ENCODE measurements at regions not wholly inside any gene's neighbourhood (a gene's known extent, or its start where the extent isn't known, plus 50 kb on each side); places are given as distances from the start of the nearest gene placed in this dataset.

GRCh38 chr9:115938479-115938878, 215.1 kb upstream of the PAPPA start:
- ATAC-seq (no peak), DNase-seq (no peak)
- Histone ChIP-seq H3K4me1 (ENCODE audit: control insufficient read depth, insufficient read depth, low read length) (no peaks in the 10 kb centered on the region), H3K27me3 (ENCODE audit: control insufficient read depth, insufficient read depth, low read length) (no peaks in the 10 kb centered on the region), H3K36me3 (ENCODE audit: control insufficient read depth, insufficient read depth, low read length) (no peaks in the 10 kb centered on the region), H3K9me3 (ENCODE audit: control insufficient read depth, insufficient read depth, low read length) (no peaks in the 10 kb centered on the region), H3K4me3 (ENCODE audit: low read length) (no peak overlapping the region), H3K27ac (ENCODE audit: low read length) (no peak overlapping the region)
- 84% methylated on average over 1 of the region's 1 CpG for WGBS (ENCODE audit: insufficient coverage)
- TF ChIP-seq CTCF (IDR thresholded peaks at IDR 0.05): no peak
- no peaks in the 10 kb centered on the region for H3K36me3 Mint-ChIP-seq
- no peaks in the 10 kb centered on the region for H3K27me3 Mint-ChIP-seq (ENCODE audit: low read depth in 2 of 2)
- peaks cover 16 to 18% of the 10 kb centered on the region in 2 donors for H3K9me3 Mint-ChIP-seq
- intact Hi-C loops (cut with micrococcal nuclease): no loop called here
- no peak overlapping the region for H3K4me3 Mint-ChIP-seq
- H3K4me1 Mint-ChIP-seq: no peaks in the 10 kb centered on the region
- H3K27ac Mint-ChIP-seq: no peak overlapping the region

GRCh38 chr9:115939065-115939765, 214.4 kb upstream of the PAPPA start:
- Histone ChIP-seq H3K27me3 (ENCODE audit: control insufficient read depth, insufficient read depth, low read length) (no peaks in the 10 kb centered on the region), H3K4me1 (ENCODE audit: control insufficient read depth, insufficient read depth, low read length) (no peaks in the 10 kb centered on the region), H3K27ac (ENCODE audit: low read length) (no peak overlapping the region), H3K9me3 (ENCODE audit: control insufficient read depth, insufficient read depth, low read length) (no peaks in the 10 kb centered on the region), H3K4me3 (ENCODE audit: low read length) (no peak overlapping the region), H3K36me3 (ENCODE audit: control insufficient read depth, insufficient read depth, low read length) (no peaks in the 10 kb centered on the region)
- H3K36me3 Mint-ChIP-seq: no peaks in the 10 kb centered on the region
- peaks cover 16 to 18% of the 10 kb centered on the region in 2 donors for H3K9me3 Mint-ChIP-seq
- no peak for TF ChIP-seq CTCF (IDR thresholded peaks at IDR 0.05)
- ATAC-seq (no peak), DNase-seq (no peak)
- WGBS (ENCODE audit: insufficient coverage): 72% methylated on average over 1 of the region's 2 CpGs
- no peaks in the 10 kb centered on the region for H3K27me3 Mint-ChIP-seq (ENCODE audit: low read depth in 2 of 2)
- no peak overlapping the region for H3K4me3 Mint-ChIP-seq
- intact Hi-C loops (cut with micrococcal nuclease): no loop called here
- H3K27ac Mint-ChIP-seq: no peak overlapping the region
- no peaks in the 10 kb centered on the region for H3K4me1 Mint-ChIP-seq

DNA sequence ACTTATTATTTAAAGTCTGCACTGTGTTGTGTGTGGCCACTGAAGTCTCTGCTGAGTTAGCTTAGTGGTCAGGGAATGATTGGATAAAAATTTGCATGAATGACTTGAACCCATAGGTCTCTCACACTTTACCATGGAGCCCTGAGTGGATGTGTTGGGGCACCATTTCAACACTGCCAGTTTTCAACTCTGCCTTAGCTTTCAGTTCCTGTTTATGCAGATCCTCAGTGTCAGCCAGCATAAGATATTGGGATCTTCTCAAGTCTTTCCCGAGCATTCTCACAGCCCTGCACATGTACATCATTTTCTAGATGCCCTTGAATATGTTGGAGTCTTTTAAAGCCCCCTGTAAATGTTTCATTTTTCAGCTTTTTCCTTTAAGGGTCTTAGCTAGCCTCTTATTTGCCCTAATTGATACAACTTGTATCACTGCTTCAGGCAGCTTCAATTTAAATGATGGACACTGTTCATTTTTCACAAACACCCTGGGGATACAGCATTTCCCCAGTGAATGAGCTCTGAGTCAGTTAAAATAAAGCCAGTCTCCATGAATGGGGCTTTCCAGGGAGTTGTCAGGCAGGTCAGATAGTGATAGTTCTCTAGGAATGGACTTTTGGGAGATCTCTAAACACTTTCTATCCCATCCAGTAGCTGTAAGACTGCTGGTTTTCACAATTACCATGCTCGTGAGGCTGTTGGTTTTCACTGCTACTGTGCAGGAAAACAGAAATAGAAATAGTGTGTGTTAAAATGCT, 211.9 kb upstream of the PAPPA start:
- WGBS (ENCODE audit: insufficient coverage): 73% methylated on average over 1 of the region's 2 CpGs
- no peaks in the 10 kb centered on the region for H3K36me3 Mint-ChIP-seq
- no peak for TF ChIP-seq CTCF (IDR thresholded peaks at IDR 0.05)
- ATAC-seq (no peak), DNase-seq (no peak)
- H3K27me3 Mint-ChIP-seq (ENCODE audit: low read depth in 2 of 2): no peaks in the 10 kb centered on the region
- H3K4me3 Mint-ChIP-seq: no peak overlapping the region
- Histone ChIP-seq H3K36me3 (ENCODE audit: control insufficient read depth, insufficient read depth, low read length) (no peaks in the 10 kb centered on the region), H3K4me3 (ENCODE audit: low read length) (no peak overlapping the region), H3K27me3 (ENCODE audit: control insufficient read depth, insufficient read depth, low read length) (no peaks in the 10 kb centered on the region), H3K4me1 (ENCODE audit: control insufficient read depth, insufficient read depth, low read length) (no peaks in the 10 kb centered on the region), H3K9me3 (ENCODE audit: control insufficient read depth, insufficient read depth, low read length) (no peaks in the 10 kb centered on the region), H3K27ac (ENCODE audit: low read length) (no peak overlapping the region)
- H3K4me1 Mint-ChIP-seq: no peaks in the 10 kb centered on the region
- H3K9me3 Mint-ChIP-seq: peaks cover 20 to 24% of the 10 kb centered on the region in 2 donors
- intact Hi-C loops (cut with micrococcal nuclease): no loop called here
- H3K27ac Mint-ChIP-seq: no peak overlapping the region

Data from natural killer cell (primary cell).